ENCODE measurements at regions not wholly inside any gene's neighbourhood (a gene's known extent, or its start where the extent isn't known, plus 50 kb on each side); places are given as distances from the start of the nearest gene placed in this dataset.

GRCh38 chr2:30393510-30393909 lies 53.5 kb upstream of the LCLAT1 start:
- DNase-seq, result no peak
- in situ Hi-C loops (cut with HindIII; ENCODE audit: low pct_ligation_motif_present, low pct_unique_long_range_greater_than_20kb, low sequenced_read_pairs), result no loop called here

- in situ Hi-C loops (cut with HindIII; ENCODE audit: low pct_ligation_motif_present, low pct_unique_long_range_greater_than_20kb, low sequenced_read_pairs), result no loop called here
- DNase-seq, result no peak
Observed at GRCh38 chr2:30394096-30394495, 53.0 kb upstream of the LCLAT1 start.

GRCh38 chr2:30396436-30397232 lies 50.4 kb upstream of the LCLAT1 start:
- in situ Hi-C loops (cut with HindIII; ENCODE audit: low pct_ligation_motif_present, low pct_unique_long_range_greater_than_20kb, low sequenced_read_pairs), result no loop called here
- no peak for DNase-seq

All from ACHN (cell line).